GM15510 (cell line): ENCODE measurements at regions not wholly inside any gene's neighbourhood (a gene's known extent, or its start where the extent isn't known, plus 50 kb on each side); places are given as distances from the start of the nearest gene placed in this dataset.

Experiments used
- POLR2A ChIP-seq: IDR thresholded peaks from 3 replicates; pipeline ENCODE4 v1.6.1; 2011; ENCODE audit warnings: borderline replicate concordance; ENCODE audit not compliant: insufficient read length; ENCODE audit errors: extremely low read depth

- no peak for TF ChIP-seq POLR2A
These were observed 50.7 kb upstream of the RHOU start for GRCh38 chr1:228684607-228685006.

GRCh38 chr1:228685081-228685660 is 50.1 kb upstream of the RHOU start:
- TF ChIP-seq POLR2A: no peak
